ENCODE measurements at regions not wholly inside any gene's neighbourhood (a gene's known extent, or its start where the extent isn't known, plus 50 kb on each side); places are given as distances from the start of the nearest gene placed in this dataset.

DNA sequence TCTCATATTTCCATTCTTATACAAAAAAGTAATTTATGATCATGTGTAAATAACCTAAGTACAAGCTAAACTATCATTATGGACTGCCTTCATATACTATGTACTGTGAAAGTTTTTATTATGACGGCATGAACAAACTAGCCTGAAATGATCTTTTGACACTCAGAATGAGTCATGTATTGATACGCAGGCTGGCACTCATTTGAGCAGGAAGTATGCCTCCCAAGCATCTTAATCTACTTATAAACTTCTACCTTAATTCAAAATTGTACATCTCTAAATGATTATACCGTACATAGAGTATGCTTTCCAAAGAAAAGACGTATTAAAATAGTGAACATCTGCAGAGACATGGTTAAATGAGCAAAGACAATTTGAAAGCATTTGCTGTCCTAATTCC, 207.1 kb upstream of the SPOPL start:
- TF ChIP-seq TAF1 (IDR thresholded peaks at IDR 0.05; ENCODE audit: low read depth) = no peak

DNA sequence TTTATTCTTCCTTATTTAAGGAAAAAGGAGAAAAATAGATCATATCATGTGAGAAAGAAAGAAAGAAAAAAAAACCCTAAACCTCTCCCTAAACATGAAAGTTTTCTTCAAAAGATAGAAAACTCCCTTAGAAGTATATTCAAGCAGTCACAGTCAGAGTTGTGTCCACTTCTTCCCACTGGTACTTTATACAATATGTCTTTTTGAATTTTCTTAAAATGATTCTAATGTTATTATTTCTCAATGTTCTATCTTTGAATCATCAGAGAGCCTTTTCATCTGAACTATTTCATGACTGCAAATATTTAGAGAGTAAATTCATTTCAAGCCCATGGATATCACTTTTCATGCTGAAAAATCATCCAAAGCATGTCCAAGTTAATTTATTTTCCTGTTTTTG, 205.2 kb upstream of the SPOPL start:
- no peak for TF ChIP-seq TCF12 (IDR thresholded peaks at IDR 0.05; ENCODE audit: low read depth)
- no peak for TF ChIP-seq TEAD4 (IDR thresholded peaks at IDR 0.05)
- no peak for TF ChIP-seq CREB1 (IDR thresholded peaks at IDR 0.05; ENCODE audit: low read depth)
- TF ChIP-seq, protein P1, sequence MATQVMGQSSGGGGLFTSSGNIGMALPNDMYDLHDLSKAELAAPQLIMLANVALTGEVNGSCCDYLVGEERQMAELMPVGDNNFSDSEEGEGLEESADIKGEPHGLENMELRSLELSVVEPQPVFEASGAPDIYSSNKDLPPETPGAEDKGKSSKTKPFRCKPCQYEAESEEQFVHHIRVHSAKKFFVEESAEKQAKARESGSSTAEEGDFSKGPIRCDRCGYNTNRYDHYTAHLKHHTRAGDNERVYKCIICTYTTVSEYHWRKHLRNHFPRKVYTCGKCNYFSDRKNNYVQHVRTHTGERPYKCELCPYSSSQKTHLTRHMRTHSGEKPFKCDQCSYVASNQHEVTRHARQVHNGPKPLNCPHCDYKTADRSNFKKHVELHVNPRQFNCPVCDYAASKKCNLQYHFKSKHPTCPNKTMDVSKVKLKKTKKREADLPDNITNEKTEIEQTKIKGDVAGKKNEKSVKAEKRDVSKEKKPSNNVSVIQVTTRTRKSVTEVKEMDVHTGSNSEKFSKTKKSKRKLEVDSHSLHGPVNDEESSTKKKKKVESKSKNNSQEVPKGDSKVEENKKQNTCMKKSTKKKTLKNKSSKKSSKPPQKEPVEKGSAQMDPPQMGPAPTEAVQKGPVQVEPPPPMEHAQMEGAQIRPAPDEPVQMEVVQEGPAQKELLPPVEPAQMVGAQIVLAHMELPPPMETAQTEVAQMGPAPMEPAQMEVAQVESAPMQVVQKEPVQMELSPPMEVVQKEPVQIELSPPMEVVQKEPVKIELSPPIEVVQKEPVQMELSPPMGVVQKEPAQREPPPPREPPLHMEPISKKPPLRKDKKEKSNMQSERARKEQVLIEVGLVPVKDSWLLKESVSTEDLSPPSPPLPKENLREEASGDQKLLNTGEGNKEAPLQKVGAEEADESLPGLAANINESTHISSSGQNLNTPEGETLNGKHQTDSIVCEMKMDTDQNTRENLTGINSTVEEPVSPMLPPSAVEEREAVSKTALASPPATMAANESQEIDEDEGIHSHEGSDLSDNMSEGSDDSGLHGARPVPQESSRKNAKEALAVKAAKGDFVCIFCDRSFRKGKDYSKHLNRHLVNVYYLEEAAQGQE (IDR thresholded peaks at IDR 0.05; ENCODE audit: low read depth) = no peak
- TF ChIP-seq TAF1 (IDR thresholded peaks at IDR 0.05; ENCODE audit: low read depth) = no peak
- no peak for TF ChIP-seq NFIC (IDR thresholded peaks at IDR 0.05)
- TF ChIP-seq CEBPB (IDR thresholded peaks at IDR 0.05) = no peak

DNA sequence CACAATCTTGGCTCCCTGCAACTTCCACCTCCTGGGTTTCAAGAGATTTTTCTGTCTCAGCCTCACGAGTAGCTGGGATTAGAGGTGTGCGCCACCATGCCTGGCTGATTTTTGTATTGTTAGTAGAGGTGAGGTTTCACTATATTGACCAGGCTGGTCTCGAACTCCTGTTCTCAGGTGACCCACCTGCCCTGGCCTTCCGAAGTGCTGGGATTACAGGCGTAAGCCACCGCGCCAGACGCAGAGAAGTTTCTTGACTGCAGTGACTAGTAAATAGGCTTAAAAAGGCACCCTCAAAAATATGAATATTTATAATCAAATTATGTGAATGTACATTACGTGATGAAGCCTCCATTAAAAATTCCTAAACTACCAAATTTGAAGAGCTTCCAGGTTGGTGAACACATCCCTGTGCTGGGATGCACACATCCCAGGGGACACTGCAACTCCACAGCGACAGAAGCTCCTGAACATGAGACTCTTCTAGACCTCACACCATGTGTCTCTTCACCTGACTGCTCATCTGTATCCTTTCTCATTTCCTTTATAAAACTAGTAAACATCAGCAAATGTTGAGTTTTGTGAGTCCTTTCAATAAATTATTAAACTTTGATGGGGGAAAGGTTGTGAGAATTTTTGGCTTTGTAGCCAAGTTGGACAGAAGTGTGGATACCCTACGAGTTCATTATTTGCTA, 203.3 kb upstream of the SPOPL start:
- TF ChIP-seq RAD21 (IDR thresholded peaks at IDR 0.05; ENCODE audit: low read depth) = no peak
- no peak for TF ChIP-seq EGR1 (IDR thresholded peaks at IDR 0.05)
- TF ChIP-seq TAF1 (IDR thresholded peaks at IDR 0.05; ENCODE audit: low read depth) = no peak
- TF ChIP-seq CREB1 (IDR thresholded peaks at IDR 0.05; ENCODE audit: low read depth) = no peak
- no peak for TF ChIP-seq NFIC (IDR thresholded peaks at IDR 0.05)
- TF ChIP-seq CEBPB (IDR thresholded peaks at IDR 0.05) = no peak
- no peak for TF ChIP-seq YY1 (IDR thresholded peaks at IDR 0.05; ENCODE audit: low read depth)
- no peak for TF ChIP-seq ZBTB7A (IDR thresholded peaks at IDR 0.05; ENCODE audit: low read depth)
- TF ChIP-seq, protein P2, sequence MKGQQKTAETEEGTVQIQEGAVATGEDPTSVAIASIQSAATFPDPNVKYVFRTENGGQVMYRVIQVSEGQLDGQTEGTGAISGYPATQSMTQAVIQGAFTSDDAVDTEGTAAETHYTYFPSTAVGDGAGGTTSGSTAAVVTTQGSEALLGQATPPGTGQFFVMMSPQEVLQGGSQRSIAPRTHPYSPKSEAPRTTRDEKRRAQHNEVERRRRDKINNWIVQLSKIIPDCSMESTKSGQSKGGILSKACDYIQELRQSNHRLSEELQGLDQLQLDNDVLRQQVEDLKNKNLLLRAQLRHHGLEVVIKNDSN (IDR thresholded peaks at IDR 0.05) = no peak
- no peak for TF ChIP-seq FOXM1 (IDR thresholded peaks at IDR 0.05; ENCODE audit: borderline replicate concordance, low read depth)

DNA sequence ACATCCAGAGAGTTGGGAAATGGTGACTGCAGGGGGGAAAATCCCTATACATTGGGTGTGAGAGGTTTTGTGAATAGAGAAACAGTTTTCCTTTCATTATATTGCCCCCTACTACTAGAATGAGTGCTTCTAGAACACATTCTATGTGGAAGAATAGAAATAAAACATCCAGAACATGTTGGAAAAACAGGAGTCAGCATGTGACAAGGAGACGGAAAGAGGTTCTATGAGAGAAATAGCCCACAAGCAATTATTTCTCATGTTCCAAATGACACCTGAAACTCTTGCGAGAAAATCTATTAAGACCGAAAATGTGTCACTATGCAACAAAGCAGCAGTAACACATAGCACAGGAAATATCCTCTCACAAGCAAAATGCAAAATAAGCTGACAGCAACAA, 202.7 kb upstream of the SPOPL start:
- TF ChIP-seq, protein P3, sequence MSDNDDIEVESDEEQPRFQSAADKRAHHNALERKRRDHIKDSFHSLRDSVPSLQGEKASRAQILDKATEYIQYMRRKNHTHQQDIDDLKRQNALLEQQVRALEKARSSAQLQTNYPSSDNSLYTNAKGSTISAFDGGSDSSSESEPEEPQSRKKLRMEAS (IDR thresholded peaks at IDR 0.05) = no peak
- TF ChIP-seq TCF12 (IDR thresholded peaks at IDR 0.05; ENCODE audit: low read depth) (no peak), TAF1 (IDR thresholded peaks at IDR 0.05; ENCODE audit: low read depth) (no peak), EGR1 (IDR thresholded peaks at IDR 0.05) (no peak), NFIC (IDR thresholded peaks at IDR 0.05) (no peak), YY1 (IDR thresholded peaks at IDR 0.05; ENCODE audit: low read depth) (no peak), EP300 (IDR thresholded peaks at IDR 0.05; ENCODE audit: borderline replicate concordance) (no peak), CREB1 (IDR thresholded peaks at IDR 0.05; ENCODE audit: low read depth) (no peak), CEBPB (IDR thresholded peaks at IDR 0.05) (no peak), TEAD4 (IDR thresholded peaks at IDR 0.05) (no peak), RAD21 (IDR thresholded peaks at IDR 0.05; ENCODE audit: low read depth) (no peak), ZBTB7A (IDR thresholded peaks at IDR 0.05; ENCODE audit: low read depth) (no peak), FOXM1 (IDR thresholded peaks at IDR 0.05; ENCODE audit: borderline replicate concordance, low read depth) (no peak)
- TF ChIP-seq, protein P2 (IDR thresholded peaks at IDR 0.05) = no peak
- TF ChIP-seq, protein P1 (IDR thresholded peaks at IDR 0.05; ENCODE audit: low read depth) = no peak

DNA sequence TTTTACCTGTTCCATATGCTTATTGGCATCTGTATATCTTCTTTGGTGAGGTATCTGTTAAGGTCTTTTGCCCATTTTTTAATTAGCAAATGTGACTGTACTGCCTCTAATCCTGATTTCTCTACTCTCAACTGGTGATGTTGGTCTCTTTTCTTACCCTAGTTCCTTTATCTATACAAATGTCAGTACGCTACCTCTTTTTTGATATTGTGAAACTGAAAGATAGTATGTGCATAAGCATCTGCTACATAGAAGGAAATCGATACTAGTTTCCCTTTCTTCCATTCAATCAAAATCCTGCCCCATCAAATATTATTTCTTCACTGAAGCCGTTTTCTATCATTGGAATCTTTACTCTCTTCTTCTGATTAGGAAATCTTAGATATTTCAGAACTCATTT, 194.9 kb upstream of the SPOPL start:
- TF ChIP-seq TEAD4 (IDR thresholded peaks at IDR 0.05) = no peak
- no peak for TF ChIP-seq FOXM1 (IDR thresholded peaks at IDR 0.05; ENCODE audit: borderline replicate concordance, low read depth)
- TF ChIP-seq RAD21 (IDR thresholded peaks at IDR 0.05; ENCODE audit: low read depth) = no peak
- TF ChIP-seq, protein P2 (IDR thresholded peaks at IDR 0.05) = no peak
- TF ChIP-seq YY1 (IDR thresholded peaks at IDR 0.05; ENCODE audit: low read depth) = no peak
- TF ChIP-seq EGR1 (IDR thresholded peaks at IDR 0.05) = no peak
- TF ChIP-seq CEBPB (IDR thresholded peaks at IDR 0.05) = no peak
- no peak for TF ChIP-seq NFIC (IDR thresholded peaks at IDR 0.05)
- TF ChIP-seq ZBTB7A (IDR thresholded peaks at IDR 0.05; ENCODE audit: low read depth) = no peak
- TF ChIP-seq TCF12 (IDR thresholded peaks at IDR 0.05; ENCODE audit: low read depth) = no peak
- TF ChIP-seq CREB1 (IDR thresholded peaks at IDR 0.05; ENCODE audit: low read depth) = no peak
- TF ChIP-seq TAF1 (IDR thresholded peaks at IDR 0.05; ENCODE audit: low read depth) = no peak
- TF ChIP-seq, protein P3 (IDR thresholded peaks at IDR 0.05) = no peak
- TF ChIP-seq, protein P1 (IDR thresholded peaks at IDR 0.05; ENCODE audit: low read depth) = no peak
- no peak for TF ChIP-seq EP300 (IDR thresholded peaks at IDR 0.05; ENCODE audit: borderline replicate concordance)

Measured in Ishikawa (cell line).